H1 (cell line): ENCODE measurements at regions not wholly inside any gene's neighbourhood (a gene's known extent, or its start where the extent isn't known, plus 50 kb on each side); places are given as distances from the start of the nearest gene placed in this dataset.

ENCODE experiments used
- CTCF ChIA-PET: fragments of 300-600 bp; sonication (Branson Sonifier 250); formaldehyde crosslinking; loops from one replicate; lab custom pipeline; 2021; ENCODE audit not compliant: partially characterized antibody; lab: Charles Lee
- POLR2A ChIA-PET: fragments of 300-600 bp; sonication (Branson Sonifier 250); formaldehyde crosslinking; loops from one replicate; lab custom pipeline; 2021; ENCODE audit warnings: inconsistent platforms; ENCODE audit not compliant: partially characterized antibody; lab: Charles Lee
- DNase-seq, 2 experiments: peaks; one replicate each; pipeline versions ENCODE4 v3.0.0 to v3.0.0-alpha.2; 2010 to 2022; ENCODE audit warnings: low spot score in 2 of 2, low read depth in 1 of 2, mixed read lengths in 1 of 2
- FAIRE-seq: peaks from 2 replicates; lab custom pipeline; 2011; peaks lifted over from hg19 to GRCh38; lab: Jason Lieb, UNC
- H2AFZ ChIP-seq: 2 replicates; pipeline ENCODE4 v1.8.1; 2012; ENCODE audit warnings: low read length, inconsistent platforms
- H2AK5ac ChIP-seq: 2 replicates; pipeline ENCODE4 v1.6.1; 2013; ENCODE audit warnings: low read depth, low read length
- H2BK120ac ChIP-seq: replicated peaks from 2 replicates; pipeline ENCODE3; 2013; ENCODE audit warnings: low read depth, low read length, inconsistent platforms
- H2BK12ac ChIP-seq: 2 replicates; pipeline ENCODE4 v1.6.1; 2013; ENCODE audit warnings: low read depth, low read length
- H2BK15ac ChIP-seq: 2 replicates; pipeline ENCODE4 v1.6.1; 2013; ENCODE audit warnings: low read length
- H2BK20ac ChIP-seq: 2 replicates; pipeline ENCODE4 v1.6.1; 2013; ENCODE audit warnings: low read length
- H2BK5ac ChIP-seq: 2 replicates; pipeline ENCODE4 v1.6.1; 2013; ENCODE audit warnings: low read depth, low read length
- H3K14ac ChIP-seq: 2 replicates; pipeline ENCODE4 v1.6.1; 2013; ENCODE audit warnings: inconsistent platforms; ENCODE audit not compliant: insufficient read length
- H3K18ac ChIP-seq: 2 replicates; pipeline ENCODE4 v1.6.1; 2013; ENCODE audit warnings: low read length; ENCODE audit errors: extremely low read depth
- H3K23ac ChIP-seq: 2 replicates; pipeline ENCODE4 v1.6.1; 2013; ENCODE audit warnings: inconsistent platforms; ENCODE audit not compliant: insufficient read length
- H3K23me2 ChIP-seq: 2 replicates; pipeline ENCODE4 v1.6.1; 2013; ENCODE audit warnings: low read depth, low read length
- H3K27ac ChIP-seq: 2 replicates; pipeline ENCODE4 v1.6.1; 2011; ENCODE audit warnings: low read depth, low read length, inconsistent platforms
- H3K27me3 ChIP-seq, 4 experiments: replicated peaks in 1 of 4; 1 replicate in 1 of 4; 2 replicates in 3 of 4; pipeline versions ENCODE4 v1.6.1 to v1.8.1; 2011 to 2013; ENCODE audit warnings: low read length in 3 of 4, mild to moderate bottlenecking in 3 of 4, inconsistent platforms in 2 of 4, mixed read lengths in 2 of 4, moderate library complexity in 1 of 4; ENCODE audit not compliant: control insufficient read depth in 3 of 4, insufficient read depth in 3 of 4; ENCODE audit errors: extremely low read depth in 1 of 4
- H3K36me3 ChIP-seq, 4 experiments: 2 replicates each; pipeline versions ENCODE4 v1.6.1 to v1.8.1; 2011 to 2013; ENCODE audit warnings: mild to moderate bottlenecking in 4 of 4, low read length in 3 of 4, moderate library complexity in 2 of 4, control low read depth in 1 of 4, inconsistent platforms in 1 of 4; ENCODE audit not compliant: insufficient read depth in 4 of 4, control insufficient read depth in 2 of 4
- H3K4ac ChIP-seq: replicated peaks from 2 replicates; pipeline ENCODE3; 2013; ENCODE audit warnings: low read length, low read depth, mixed read lengths, inconsistent platforms; ENCODE audit not compliant: insufficient read length
- H3K4me1 ChIP-seq, 4 experiments: replicated peaks in 1 of 4; 1 replicate in 1 of 4; 2 replicates in 3 of 4; pipeline versions ENCODE4 v1.6.1 to v1.8.1; 2011 to 2013; ENCODE audit warnings: low read length in 3 of 4, inconsistent platforms in 2 of 4, mixed read lengths in 1 of 4; ENCODE audit not compliant: insufficient read depth in 4 of 4, control insufficient read depth in 3 of 4
- H3K4me2 ChIP-seq, 2 experiments: 2 replicates each; pipeline versions ENCODE4 v1.6.1 to v1.8.1; 2011 to 2013; ENCODE audit warnings: low read depth in 2 of 2, low read length in 2 of 2, control low read depth in 1 of 2, inconsistent platforms in 1 of 2, mild to moderate bottlenecking in 1 of 2; ENCODE audit not compliant: insufficient read depth in 1 of 2
- H3K4me3 ChIP-seq, 4 experiments: fragments of 200-600, 300-600 bp in 1 of 4; sonication (generic), shearing (Covaris generic), sonication (Bioruptor Twin) in 1 of 4; 2 replicates each; pipeline versions ENCODE4 v1.5.1 to v1.8.1; 2011 to 2016; ENCODE audit warnings: low read length in 4 of 4, low read depth in 3 of 4, control low read depth in 2 of 4, inconsistent platforms in 2 of 4, mild to moderate bottlenecking in 2 of 4, mixed read lengths in 1 of 4, moderate library complexity in 1 of 4; ENCODE audit not compliant: insufficient read depth in 2 of 4; ENCODE audit errors: extremely low read depth in 1 of 4
- H3K56ac ChIP-seq: replicated peaks from 2 replicates; pipeline ENCODE3; 2013; ENCODE audit warnings: low read depth, mild to moderate bottlenecking, mixed read lengths, low read length, inconsistent platforms; ENCODE audit not compliant: insufficient read length
- H3K79me1 ChIP-seq: 2 replicates; pipeline ENCODE4 v1.6.1; 2013; ENCODE audit warnings: low read depth, low read length, control low read depth
- H3K79me2 ChIP-seq, 2 experiments: 2 replicates each; pipeline versions ENCODE4 v1.6.1 to v1.8.1; 2012 to 2013; ENCODE audit warnings: low read length in 2 of 2, mild to moderate bottlenecking in 2 of 2, inconsistent platforms in 1 of 2; ENCODE audit not compliant: insufficient read depth in 2 of 2, control insufficient read depth in 1 of 2
- H3K9ac ChIP-seq, 4 experiments: replicated peaks in 1 of 4; 1 replicate in 1 of 4; 2 replicates in 3 of 4; pipeline versions ENCODE4 v1.6.1 to v1.8.1; 2011 to 2013; ENCODE audit warnings: low read depth in 3 of 4, low read length in 3 of 4, control low read depth in 2 of 4, mild to moderate bottlenecking in 2 of 4, moderate library complexity in 2 of 4, inconsistent platforms in 1 of 4; ENCODE audit errors: extremely low read depth in 1 of 4
- H3K9me3 ChIP-seq, 2 experiments: 2 replicates each; pipeline versions ENCODE4 v1.6.1 to v1.8.1; 2012 to 2013; ENCODE audit warnings: mild to moderate bottlenecking in 2 of 2, moderate library complexity in 2 of 2, control low read depth in 1 of 2, inconsistent platforms in 1 of 2, low read depth in 1 of 2, low read length in 1 of 2, mixed read lengths in 1 of 2; ENCODE audit not compliant: insufficient read depth in 2 of 2
- H4K20me1 ChIP-seq, 2 experiments: replicated peaks in 1 of 2; 2 replicates each; pipeline versions ENCODE3 to v1.8.1; 2011 to 2013; ENCODE audit warnings: inconsistent platforms in 2 of 2, low read length in 2 of 2, mild to moderate bottlenecking in 1 of 2; ENCODE audit not compliant: insufficient read depth in 2 of 2, control insufficient read depth in 1 of 2
- H4K5ac ChIP-seq: 2 replicates; pipeline ENCODE4 v1.6.1; 2013; ENCODE audit warnings: low read length, low read depth, mixed read lengths, inconsistent platforms; ENCODE audit not compliant: insufficient read length
- H4K8ac ChIP-seq: 2 replicates; pipeline ENCODE4 v1.8.0; 2013; ENCODE audit warnings: mild to moderate bottlenecking, moderate library complexity, low read length, inconsistent platforms; ENCODE audit not compliant: insufficient read depth; ENCODE audit errors: extremely low read depth
- H4K91ac ChIP-seq: replicated peaks from 2 replicates; pipeline ENCODE3; 2013; ENCODE audit warnings: low read length, mixed read lengths, inconsistent platforms; ENCODE audit not compliant: insufficient read length
- ASH2L ChIP-seq: fragments of 200-600, 300-600 bp; sonication (generic); IDR thresholded peaks from one replicate; pipeline ENCODE4 v1.7.1; 2017; ENCODE audit warnings: low read length
- BACH1 ChIP-seq: IDR thresholded peaks from 2 replicates; pipeline ENCODE4 v1.6.1; 2012; ENCODE audit warnings: low read length, improper control_type of control experiment
- BRCA1 ChIP-seq: IDR thresholded peaks from 2 replicates; pipeline ENCODE4 v1.6.1; 2012; ENCODE audit warnings: low read depth, low read length, improper control_type of control experiment
- CHD1 ChIP-seq: IDR thresholded peaks from 2 replicates; pipeline ENCODE4 v1.6.1; 2012; ENCODE audit warnings: low read depth, low read length, improper control_type of control experiment
- CTBP2 ChIP-seq: IDR thresholded peaks from 2 replicates; pipeline ENCODE4 v1.7.0; 2011; ENCODE audit warnings: borderline replicate concordance, mild to moderate bottlenecking, moderate library complexity, mixed read lengths, low read length; ENCODE audit not compliant: insufficient read depth, insufficient read length
- EP300 ChIP-seq, 2 experiments: IDR thresholded peaks; 1 replicate in 1 of 2; 2 replicates in 1 of 2; pipeline ENCODE4 v1.6.1; 2011 to 2012; ENCODE audit warnings: low read depth in 2 of 2, low read length in 2 of 2, mild to moderate bottlenecking in 2 of 2, borderline replicate concordance in 1 of 2, inconsistent platforms in 1 of 2, moderate library complexity in 1 of 2
- JUN ChIP-seq: IDR thresholded peaks from 2 replicates; pipeline ENCODE4 v1.6.1; 2011; ENCODE audit warnings: low read depth, mild to moderate bottlenecking, improper control_type of control experiment, low read length
- NRF1 ChIP-seq: IDR thresholded peaks from 2 replicates; pipeline ENCODE4 v1.6.1; 2011; ENCODE audit warnings: mild to moderate bottlenecking, low read depth, low read length, improper control_type of control experiment
- PHF8 ChIP-seq: fragments of 200-600 bp; sonication (generic); conservative IDR thresholded peaks from 2 replicates; pipeline ENCODE4 v1.7.1; 2012; ENCODE audit warnings: low read depth, mild to moderate bottlenecking, inconsistent platforms, low read length, moderate library complexity
- POU5F1 ChIP-seq: IDR thresholded peaks from 2 replicates; pipeline ENCODE4 v1.6.1; 2011; ENCODE audit warnings: low read depth, mild to moderate bottlenecking, low read length, moderate library complexity
- RNF2 ChIP-seq: fragments of 200-900, 300-1000 bp; sonication (generic); IDR thresholded peaks from 2 replicates; pipeline ENCODE4 v1.7.1; 2016; ENCODE audit warnings: borderline replicate concordance, low read depth, mild to moderate bottlenecking, antibody characterized with exemption, low read length; ENCODE audit not compliant: poor library complexity, severe bottlenecking; ENCODE audit errors: missing control alignments
- SIRT6 ChIP-seq: IDR thresholded peaks from one replicate; pipeline ENCODE4 v1.7.1; 2012; ENCODE audit warnings: low read length, inconsistent platforms
- SRF ChIP-seq: IDR thresholded peaks from 2 replicates; pipeline ENCODE4 v1.6.1; 2011; ENCODE audit warnings: mild to moderate bottlenecking, low read depth, low read length, moderate library complexity
- SUZ12 ChIP-seq: fragments of 200-600 bp; sonication (generic); IDR thresholded peaks from 2 replicates; pipeline ENCODE4 v1.6.1; 2012; ENCODE audit warnings: mild to moderate bottlenecking, inconsistent platforms, low read length, moderate library complexity, mixed read lengths
- WGBS, 2 experiments: shearing (Covaris generic) in 1 of 2; methylation state at CpG; one replicate each; pipeline versions ENCODE4 v1.1.6 to v1.1.7; 2013 to 2015; ENCODE audit warnings: low lambda C conversion rate in 2 of 2, mixed read lengths in 2 of 2, inconsistent platforms in 1 of 2, low coverage in 1 of 2, missing lambda C conversion rate in 1 of 2; ENCODE audit not compliant: insufficient replicate concordance in 2 of 2, insufficient coverage in 1 of 2, insufficient read length in 1 of 2; ENCODE audit errors: extremely low coverage in 1 of 2, missing lambda C conversion rate in 1 of 2; 5-methylcytosine and 5-hydroxymethylcytosine counted together

DNA sequence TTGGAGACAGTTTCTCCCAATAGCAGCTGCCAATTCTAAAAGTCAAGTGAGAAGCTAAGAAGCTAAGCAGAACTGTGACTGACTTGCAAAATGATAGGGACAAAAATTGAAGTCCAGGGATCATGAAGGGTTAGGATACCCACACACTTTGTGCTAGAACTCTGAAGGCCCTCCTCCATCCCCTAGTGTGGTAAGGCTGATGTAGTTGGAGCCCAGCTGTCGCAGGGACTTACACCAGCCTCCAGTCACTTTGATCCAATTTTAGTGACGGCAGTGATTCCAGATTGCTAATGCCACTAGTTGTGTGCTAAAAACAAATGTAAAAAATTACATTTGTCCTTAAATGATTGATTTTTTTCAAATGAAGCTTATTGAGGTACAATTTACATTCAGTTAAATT lies 742.7 kb upstream of the ZNF608 start:
- no peak overlapping the region for H3K4me3 ChIP-seq
- DNase-seq (no peak), FAIRE-seq (no peak)
- no peaks in the 10 kb centered on the region for H3K23me2 ChIP-seq
- ChIA-PET CTCF (no interaction called here), POLR2A (interaction anchor here (0.7 kb wide), 1 partner anchor 61 kb away, joined by 3 read pairs; no protein-coding TSS in a partner anchor)
- H3K14ac ChIP-seq: no peak overlapping the region
- 96% methylated on average over 2 of the region's 2 CpGs; no CpG with 5 or more reads in 1 of the 2 experiments for WGBS, 2 experiments
- no peak overlapping the region for H3K27ac ChIP-seq
- H3K56ac ChIP-seq: no peak overlapping the region
- no peak overlapping the region for H3K23ac ChIP-seq
- H3K9me3 ChIP-seq: peaks cover 3 to 9% of the 10 kb centered on the region in 2 experiments; a peak in 3 of 4 replicates
- no peak overlapping the region for H2AK5ac ChIP-seq
- H2BK5ac ChIP-seq: no peak overlapping the region
- H3K79me2 ChIP-seq: no peaks in the 10 kb centered on the region
- no peak overlapping the region for H4K8ac ChIP-seq
- H2BK15ac ChIP-seq: no peak overlapping the region
- peaks cover 0 to 4% (median 0%) of the 10 kb centered on the region in 4 experiments; a peak in 2 of 8 replicates for H3K36me3 ChIP-seq
- H3K4ac ChIP-seq: no peak overlapping the region
- H4K20me1 ChIP-seq: no peaks in the 10 kb centered on the region
- no peaks in the 10 kb centered on the region for H3K79me1 ChIP-seq
- H2BK120ac ChIP-seq: no peak overlapping the region
- no peak overlapping the region for H4K91ac ChIP-seq
- no peaks in the 10 kb centered on the region for H3K27me3 ChIP-seq
- H3K4me2 ChIP-seq: no peak overlapping the region
- H3K4me1 ChIP-seq: peaks cover 0 to 11% (median 5%) of the 10 kb centered on the region in 4 experiments; a peak in 5 of 7 replicates
- no peak overlapping the region for H3K9ac ChIP-seq
- H2BK20ac ChIP-seq: no peak overlapping the region
- no peak overlapping the region for H2BK12ac ChIP-seq
- no peak overlapping the region for H2AFZ ChIP-seq
- no peak overlapping the region; the same call in 1 of the 2 replicates for H3K18ac ChIP-seq
- H4K5ac ChIP-seq: no peak overlapping the region
- TF ChIP-seq BRCA1 (no peak), NRF1 (no peak), PHF8 (no peak), BACH1 (no peak), ASH2L (no peak), RNF2 (no peak), SRF (no peak), EP300 (IDR thresholded peaks at IDR 0.05; ENCODE audit: borderline replicate concordance in 1 of 2, low read depth in 2 of 2, low read length in 2 of 2) (no peak), CHD1 (no peak), SIRT6 (no peak), SUZ12 (no peak), JUN (no peak), CTBP2 (no peak), POU5F1 (no peak)
